GM20000 (cell line): ENCODE measurements at regions not wholly inside any gene's neighbourhood (a gene's known extent, or its start where the extent isn't known, plus 50 kb on each side); places are given as distances from the start of the nearest gene placed in this dataset.

ENCODE experiments used
- DNase-seq: peaks from one replicate; pipeline ENCODE4 v3.0.0; 2012; ENCODE audit warnings: low spot score
- TF ChIP-seq, protein P1 (sequence below): IDR thresholded peaks from 2 replicates; pipeline ENCODE4 v1.5.1; 2012; ENCODE audit warnings: mild to moderate bottlenecking, control low read depth; ENCODE audit errors: extremely low read depth, missing control alignments

DNA sequence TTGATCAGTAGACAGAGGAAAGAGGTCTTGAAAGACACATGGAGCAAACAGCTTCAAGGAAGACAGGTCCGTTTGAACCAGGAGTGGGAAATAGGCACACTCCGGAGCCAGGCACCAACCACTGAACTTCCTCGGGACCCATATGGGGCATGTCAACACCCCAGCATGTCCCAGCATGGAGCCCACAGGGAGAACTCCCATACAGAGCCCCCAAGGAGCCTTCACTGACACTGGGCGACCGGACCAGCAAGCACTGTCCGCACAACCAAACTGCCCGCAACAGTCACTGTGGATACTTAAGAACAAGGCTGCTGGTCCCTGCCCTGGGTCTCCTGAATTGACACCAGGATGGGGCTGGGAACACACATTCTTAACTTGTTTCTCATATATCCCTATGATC is 286.2 kb upstream of the SALL3 start:
- TF ChIP-seq, protein P1, sequence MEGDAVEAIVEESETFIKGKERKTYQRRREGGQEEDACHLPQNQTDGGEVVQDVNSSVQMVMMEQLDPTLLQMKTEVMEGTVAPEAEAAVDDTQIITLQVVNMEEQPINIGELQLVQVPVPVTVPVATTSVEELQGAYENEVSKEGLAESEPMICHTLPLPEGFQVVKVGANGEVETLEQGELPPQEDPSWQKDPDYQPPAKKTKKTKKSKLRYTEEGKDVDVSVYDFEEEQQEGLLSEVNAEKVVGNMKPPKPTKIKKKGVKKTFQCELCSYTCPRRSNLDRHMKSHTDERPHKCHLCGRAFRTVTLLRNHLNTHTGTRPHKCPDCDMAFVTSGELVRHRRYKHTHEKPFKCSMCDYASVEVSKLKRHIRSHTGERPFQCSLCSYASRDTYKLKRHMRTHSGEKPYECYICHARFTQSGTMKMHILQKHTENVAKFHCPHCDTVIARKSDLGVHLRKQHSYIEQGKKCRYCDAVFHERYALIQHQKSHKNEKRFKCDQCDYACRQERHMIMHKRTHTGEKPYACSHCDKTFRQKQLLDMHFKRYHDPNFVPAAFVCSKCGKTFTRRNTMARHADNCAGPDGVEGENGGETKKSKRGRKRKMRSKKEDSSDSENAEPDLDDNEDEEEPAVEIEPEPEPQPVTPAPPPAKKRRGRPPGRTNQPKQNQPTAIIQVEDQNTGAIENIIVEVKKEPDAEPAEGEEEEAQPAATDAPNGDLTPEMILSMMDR = no peak
- no peak for DNase-seq

DNA sequence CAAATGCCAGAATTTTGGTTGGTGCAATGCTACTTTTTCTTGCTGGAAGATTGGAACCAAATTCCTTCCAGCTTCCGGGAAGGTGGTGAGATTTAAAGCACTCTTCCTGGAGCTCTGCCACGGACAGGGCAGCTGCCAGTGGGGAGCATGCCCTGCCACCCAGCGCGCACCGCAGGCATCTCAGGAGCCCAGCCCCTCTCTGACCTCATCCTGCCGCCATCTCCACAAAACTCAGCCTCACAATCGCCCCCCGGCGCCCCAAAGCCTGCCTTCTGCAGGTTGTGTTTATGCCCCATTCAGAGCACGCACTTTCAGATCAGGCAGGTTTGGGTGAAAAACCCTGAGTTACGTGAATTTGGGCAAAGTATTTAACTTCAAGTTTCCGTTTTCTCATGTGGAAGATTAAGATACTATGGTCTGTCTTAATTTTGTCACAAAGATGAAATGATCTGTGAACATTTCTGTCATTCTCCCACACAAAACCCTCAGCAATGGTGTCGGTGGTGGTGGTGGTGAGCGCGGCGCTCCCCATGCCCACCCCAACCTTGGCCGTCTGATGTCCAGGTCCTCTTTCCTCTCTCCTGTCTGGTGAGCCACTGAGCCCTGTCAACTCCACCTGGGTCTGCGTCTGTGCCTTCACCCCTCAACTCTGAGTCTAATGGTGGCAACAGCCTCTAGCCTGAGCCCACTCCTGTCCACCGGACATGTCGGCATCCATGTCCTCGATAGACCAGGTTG is 282.8 kb upstream of the SALL3 start:
- no peak for DNase-seq
- TF ChIP-seq, protein P1 = no peak

DNA sequence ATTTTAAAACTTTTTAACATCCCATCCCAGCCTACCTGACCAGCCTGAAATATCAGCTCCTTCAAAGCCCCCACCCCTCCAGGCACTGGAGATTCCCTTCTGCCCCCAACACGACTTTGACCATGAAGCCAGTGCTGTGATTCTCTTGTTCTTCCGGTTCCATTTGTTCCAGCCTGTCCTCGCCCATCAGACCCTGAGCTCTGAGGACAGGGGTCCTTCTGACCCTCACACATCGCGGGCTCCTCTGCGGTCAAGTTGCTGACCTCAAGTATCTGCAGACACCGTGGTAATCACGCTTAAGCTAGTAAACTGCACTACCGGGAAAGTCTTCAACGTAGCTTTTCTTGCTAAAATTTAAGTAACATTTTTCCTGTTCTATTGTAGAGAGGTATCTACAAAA is 282.2 kb upstream of the SALL3 start:
- TF ChIP-seq, protein P1 = no peak
- DNase-seq = no peak

DNA sequence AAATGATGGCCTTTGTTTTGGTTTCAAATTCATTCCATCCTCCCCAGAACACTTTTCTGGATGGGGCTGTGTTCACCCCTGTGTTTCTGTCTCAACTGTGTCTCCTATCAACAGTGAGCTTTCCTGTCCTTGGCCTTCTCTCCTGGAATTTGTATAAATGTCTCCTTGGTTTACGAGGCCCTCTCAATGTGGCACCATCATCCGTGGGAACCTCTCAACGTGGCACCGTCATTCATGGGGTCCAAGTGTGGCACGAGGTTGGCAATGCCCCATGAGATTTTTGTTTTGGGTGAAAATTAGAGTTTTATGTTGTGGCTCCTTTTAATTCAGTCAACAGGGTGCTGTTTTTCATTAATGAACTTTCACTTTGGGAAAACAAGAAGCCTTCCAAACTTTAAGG is 280.7 kb upstream of the SALL3 start:
- DNase-seq = no peak
- TF ChIP-seq, protein P1 = no peak

DNA sequence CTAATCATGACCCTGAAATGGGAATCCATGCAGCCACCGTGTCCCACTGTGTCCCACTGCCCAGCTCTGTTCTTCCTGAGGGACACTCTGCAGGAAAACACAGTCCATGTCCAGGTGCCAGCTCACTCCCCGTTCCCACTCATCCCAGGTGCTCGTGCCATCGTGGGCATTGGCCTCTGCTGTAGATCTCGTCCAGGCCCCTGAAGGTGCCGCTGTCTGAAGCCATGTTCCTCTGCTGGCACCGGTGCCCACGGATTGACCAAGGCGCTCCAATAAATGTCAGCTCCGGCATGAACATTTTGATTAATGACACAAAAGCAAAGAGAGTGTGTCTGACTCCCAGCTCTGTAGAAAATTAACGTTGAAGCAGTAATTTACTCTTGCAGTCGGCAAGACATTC is 280.1 kb upstream of the SALL3 start:
- DNase-seq = no peak

DNA sequence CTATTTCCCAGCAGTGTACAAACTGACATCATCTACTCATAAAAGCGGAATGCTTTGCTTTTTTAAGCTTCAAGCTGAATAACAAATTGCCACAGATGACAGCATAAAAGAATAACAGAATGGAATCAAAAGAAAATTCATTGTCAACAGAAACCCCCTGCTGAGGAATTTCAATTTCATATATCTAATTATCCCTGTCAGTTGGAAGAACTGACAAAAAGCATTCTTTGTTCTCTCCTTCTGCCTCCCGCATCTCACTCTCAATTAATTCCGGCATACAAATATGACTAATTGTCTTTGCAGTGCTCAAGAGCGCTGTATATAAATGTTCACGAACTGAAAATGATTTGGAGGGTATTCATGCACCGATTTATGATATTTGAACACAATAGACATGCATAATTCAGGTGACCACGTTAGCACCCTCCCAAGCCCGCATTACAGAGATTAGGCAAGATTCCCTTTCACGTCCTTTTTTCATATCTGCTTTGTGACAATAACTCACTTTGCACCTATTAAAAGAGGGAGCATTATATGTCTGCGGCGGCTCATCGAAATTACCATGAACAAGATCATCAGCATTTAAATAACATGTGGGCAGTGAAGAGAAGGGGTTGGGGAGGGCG is 277.7 kb upstream of the SALL3 start:
- TF ChIP-seq, protein P1 = no peak

More for the DNA sequence above, 280.1 kb upstream of the SALL3 start:
- TF ChIP-seq, protein P1 = no peak

DNA sequence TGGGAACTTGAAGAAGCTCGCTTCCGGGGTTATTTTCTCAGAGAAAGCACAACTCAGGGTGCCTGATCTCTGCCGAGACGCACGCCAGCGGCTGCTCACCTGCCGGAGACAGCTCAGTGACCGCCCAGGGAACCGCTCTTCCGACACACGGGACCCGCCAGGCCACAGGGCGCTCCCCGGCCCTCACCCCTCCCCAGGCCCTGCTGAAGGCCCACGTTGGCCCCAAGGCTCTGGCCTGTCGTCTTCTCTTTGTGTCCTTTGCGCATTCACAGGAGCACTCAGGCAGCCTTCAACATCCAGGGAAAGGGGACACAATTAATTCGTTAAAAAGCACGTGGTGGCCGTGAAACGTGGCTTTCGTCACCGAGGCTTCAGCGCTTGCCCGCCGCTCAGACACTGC is 276.3 kb upstream of the SALL3 start:
- DNase-seq = no peak
- TF ChIP-seq, protein P1 = no peak

More for the DNA sequence above, 277.7 kb upstream of the SALL3 start:
- DNase-seq = no peak
